ENCODE measurements at regions not wholly inside any gene's neighbourhood (a gene's known extent, or its start where the extent isn't known, plus 50 kb on each side); places are given as distances from the start of the nearest gene placed in this dataset.
"Not testable (repeated sequence)": the region's sequence is repeated elsewhere in the genome, so short reads cannot be mapped to it uniquely, and the experiment has no call there.

DNA sequence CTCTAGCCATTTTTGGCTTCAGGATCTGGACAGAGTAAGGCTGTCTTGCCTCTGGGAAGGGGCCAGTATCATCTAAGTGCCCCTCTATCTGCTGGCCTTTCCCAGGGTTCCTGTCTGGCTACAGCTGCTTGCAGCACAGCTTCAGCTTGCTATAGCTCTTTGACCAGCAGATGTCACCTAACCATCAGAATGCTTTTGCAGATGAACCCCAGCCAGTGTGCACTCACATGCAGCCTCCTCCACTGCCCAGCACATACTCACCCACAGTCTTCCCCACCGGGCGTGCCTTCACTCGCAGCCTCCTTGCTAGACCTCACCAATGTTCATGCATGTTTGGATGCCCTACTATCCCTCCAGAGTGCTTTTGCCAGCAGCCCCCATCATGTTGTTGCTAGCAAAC, 769.0 kb downstream of the BRINP3 start:
- H3K27ac ChIP-seq (ENCODE audit: low read depth, low read length, poor library complexity, severe bottlenecking): no peak overlapping the region
- H3K9me3 ChIP-seq (ENCODE audit: low read length): no peaks in the 10 kb centered on the region
- H3K79me2 ChIP-seq (ENCODE audit: insufficient read depth, low read length): no peaks in the 10 kb centered on the region
- H3F3A ChIP-seq (ENCODE audit: insufficient read depth, low read length): no peaks in the 10 kb centered on the region
- no peak overlapping the region for H2AFZ ChIP-seq (ENCODE audit: low read length)
- no peak overlapping the region for H3K4me3 ChIP-seq (ENCODE audit: low read depth, low read length, poor library complexity, severe bottlenecking)
- no peaks in the 10 kb centered on the region for H4K20me1 ChIP-seq (ENCODE audit: insufficient read depth, low read length)
- no peaks in the 10 kb centered on the region for H3K36me3 ChIP-seq (ENCODE audit: insufficient read depth, low read length)
- H3K9ac ChIP-seq (ENCODE audit: low read length): no peak overlapping the region
- no peaks in the 10 kb centered on the region for H3K9me2 ChIP-seq (ENCODE audit: low read depth, low read length)
- no peak overlapping the region for H3K4me2 ChIP-seq (ENCODE audit: low read length)
- H3K4me1 ChIP-seq (ENCODE audit: insufficient read depth, low read length, severe bottlenecking): no peaks in the 10 kb centered on the region
- TF ChIP-seq, protein P1, sequence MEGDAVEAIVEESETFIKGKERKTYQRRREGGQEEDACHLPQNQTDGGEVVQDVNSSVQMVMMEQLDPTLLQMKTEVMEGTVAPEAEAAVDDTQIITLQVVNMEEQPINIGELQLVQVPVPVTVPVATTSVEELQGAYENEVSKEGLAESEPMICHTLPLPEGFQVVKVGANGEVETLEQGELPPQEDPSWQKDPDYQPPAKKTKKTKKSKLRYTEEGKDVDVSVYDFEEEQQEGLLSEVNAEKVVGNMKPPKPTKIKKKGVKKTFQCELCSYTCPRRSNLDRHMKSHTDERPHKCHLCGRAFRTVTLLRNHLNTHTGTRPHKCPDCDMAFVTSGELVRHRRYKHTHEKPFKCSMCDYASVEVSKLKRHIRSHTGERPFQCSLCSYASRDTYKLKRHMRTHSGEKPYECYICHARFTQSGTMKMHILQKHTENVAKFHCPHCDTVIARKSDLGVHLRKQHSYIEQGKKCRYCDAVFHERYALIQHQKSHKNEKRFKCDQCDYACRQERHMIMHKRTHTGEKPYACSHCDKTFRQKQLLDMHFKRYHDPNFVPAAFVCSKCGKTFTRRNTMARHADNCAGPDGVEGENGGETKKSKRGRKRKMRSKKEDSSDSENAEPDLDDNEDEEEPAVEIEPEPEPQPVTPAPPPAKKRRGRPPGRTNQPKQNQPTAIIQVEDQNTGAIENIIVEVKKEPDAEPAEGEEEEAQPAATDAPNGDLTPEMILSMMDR (IDR thresholded peaks at IDR 0.05; ENCODE audit: low read length): no peak
- no peak for TF ChIP-seq EZH2 (IDR thresholded peaks at IDR 0.05; ENCODE audit: borderline replicate concordance, low read length)
- H3K27me3 ChIP-seq (ENCODE audit: insufficient read depth, low read length): no peaks in the 10 kb centered on the region

DNA sequence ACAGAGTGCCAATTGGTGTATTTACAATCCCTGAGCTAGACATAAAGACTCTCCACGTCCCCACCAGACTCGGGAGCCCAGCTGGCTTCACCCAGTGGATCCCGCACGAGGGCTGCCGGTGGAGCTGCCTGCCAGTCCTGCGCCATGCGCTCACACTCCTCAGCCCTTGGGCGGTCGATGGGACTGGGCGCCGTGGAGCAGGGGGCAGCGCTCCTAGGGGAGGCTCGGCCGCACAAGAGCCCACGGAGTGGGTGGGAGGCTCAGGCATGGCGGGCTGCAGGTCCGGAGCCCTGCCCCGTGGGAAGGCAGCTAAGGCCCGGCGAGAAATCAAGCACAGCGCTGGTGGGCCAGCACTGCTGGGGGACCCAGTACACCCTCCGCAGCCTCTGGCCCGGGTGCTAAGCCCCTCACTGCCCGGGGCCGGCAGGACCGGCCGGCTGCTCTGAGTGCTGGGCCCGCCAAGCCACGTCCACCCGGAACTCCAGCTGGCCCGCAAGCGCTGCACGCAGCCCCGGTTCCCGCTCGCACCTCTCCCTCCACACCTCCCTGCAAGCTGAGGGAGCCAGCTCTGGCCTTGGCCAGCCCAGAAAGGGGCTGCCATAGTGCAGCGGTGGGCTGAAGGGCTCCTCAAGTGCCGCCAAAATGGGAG, 759.4 kb downstream of the BRINP3 start:
- not testable (repeated sequence) for H3K4me2 ChIP-seq (ENCODE audit: low read length); H2AFZ ChIP-seq (ENCODE audit: low read length); H4K20me1 ChIP-seq (ENCODE audit: insufficient read depth, low read length); H3K4me1 ChIP-seq (ENCODE audit: insufficient read depth, low read length, severe bottlenecking); H3K4me3 ChIP-seq (ENCODE audit: low read depth, low read length, poor library complexity, severe bottlenecking); H3K36me3 ChIP-seq (ENCODE audit: insufficient read depth, low read length); H3F3A ChIP-seq (ENCODE audit: insufficient read depth, low read length); H3K79me2 ChIP-seq (ENCODE audit: insufficient read depth, low read length); H3K9me3 ChIP-seq (ENCODE audit: low read length); H3K27me3 ChIP-seq (ENCODE audit: insufficient read depth, low read length); H3K9me2 ChIP-seq (ENCODE audit: low read depth, low read length); H3K9ac ChIP-seq (ENCODE audit: low read length); H3K27ac ChIP-seq (ENCODE audit: low read depth, low read length, poor library complexity, severe bottlenecking)

DNA sequence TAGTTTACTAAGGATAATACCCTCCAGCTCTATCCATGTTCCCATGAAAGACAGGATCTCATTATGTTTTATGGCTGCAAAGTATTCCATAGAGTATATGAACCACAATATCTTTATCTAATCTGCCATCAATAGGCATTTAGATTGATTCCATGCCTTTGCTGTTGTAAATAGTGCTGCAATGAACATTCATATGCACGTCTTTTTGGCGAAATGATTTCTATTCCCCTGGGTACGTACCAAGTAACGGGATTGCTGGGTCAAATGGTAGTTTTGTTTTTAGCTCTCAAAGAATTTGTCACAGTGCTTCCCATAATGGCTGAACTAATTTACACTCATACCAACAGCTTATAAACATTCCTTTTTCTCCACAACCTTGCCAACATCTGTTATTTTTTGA, 750.9 kb downstream of the BRINP3 start:
- Histone ChIP-seq H3K9me3 (ENCODE audit: low read length) (no peaks in the 10 kb centered on the region), H3K9me2 (ENCODE audit: low read depth, low read length) (no peaks in the 10 kb centered on the region), H2AFZ (ENCODE audit: low read length) (no peak overlapping the region), H3K27ac (ENCODE audit: low read depth, low read length, poor library complexity, severe bottlenecking) (no peak overlapping the region), H3K9ac (ENCODE audit: low read length) (no peak overlapping the region), H3K79me2 (ENCODE audit: insufficient read depth, low read length) (no peaks in the 10 kb centered on the region), H3K4me2 (ENCODE audit: low read length) (no peak overlapping the region), H3K27me3 (ENCODE audit: insufficient read depth, low read length) (no peaks in the 10 kb centered on the region), H3K4me3 (ENCODE audit: low read depth, low read length, poor library complexity, severe bottlenecking) (no peak overlapping the region), H3K36me3 (ENCODE audit: insufficient read depth, low read length) (no peaks in the 10 kb centered on the region), H3K4me1 (ENCODE audit: insufficient read depth, low read length, severe bottlenecking) (no peaks in the 10 kb centered on the region), H4K20me1 (ENCODE audit: insufficient read depth, low read length) (no peaks in the 10 kb centered on the region), H3F3A (ENCODE audit: insufficient read depth, low read length) (no peaks in the 10 kb centered on the region)
- TF ChIP-seq EZH2 (IDR thresholded peaks at IDR 0.05; ENCODE audit: borderline replicate concordance, low read length): no peak
- TF ChIP-seq, protein P1 (IDR thresholded peaks at IDR 0.05; ENCODE audit: low read length): no peak

DNA sequence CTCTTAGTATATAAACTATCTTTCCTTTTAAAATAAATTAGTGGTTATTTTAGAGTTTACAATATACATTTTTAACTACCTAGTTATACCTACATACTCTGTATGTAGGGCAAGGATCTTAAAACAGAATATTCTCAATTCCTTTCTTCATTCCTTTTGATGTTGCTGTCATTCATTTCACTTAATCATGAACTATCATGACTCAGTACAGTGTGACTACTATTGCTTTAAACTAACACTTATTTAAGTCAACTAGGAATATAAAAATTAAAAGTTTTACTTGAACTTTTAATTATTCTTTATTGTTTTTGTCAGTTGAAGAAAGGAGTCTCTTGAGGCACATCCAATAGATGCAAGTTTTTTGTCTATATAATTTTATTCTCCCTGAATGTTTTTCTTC, 726.4 kb downstream of the BRINP3 start:
- Histone ChIP-seq H2AFZ (ENCODE audit: low read length) (no peak overlapping the region), H3K4me3 (ENCODE audit: low read depth, low read length, poor library complexity, severe bottlenecking) (no peak overlapping the region), H3K27ac (ENCODE audit: low read depth, low read length, poor library complexity, severe bottlenecking) (no peak overlapping the region), H3K4me1 (ENCODE audit: insufficient read depth, low read length, severe bottlenecking) (no peaks in the 10 kb centered on the region), H3F3A (ENCODE audit: insufficient read depth, low read length) (no peaks in the 10 kb centered on the region), H3K4me2 (ENCODE audit: low read length) (no peak overlapping the region), H3K9ac (ENCODE audit: low read length) (no peak overlapping the region), H3K27me3 (ENCODE audit: insufficient read depth, low read length) (no peaks in the 10 kb centered on the region), H3K9me3 (ENCODE audit: low read length) (no peaks in the 10 kb centered on the region), H3K9me2 (ENCODE audit: low read depth, low read length) (no peaks in the 10 kb centered on the region), H3K36me3 (ENCODE audit: insufficient read depth, low read length) (no peaks in the 10 kb centered on the region), H4K20me1 (ENCODE audit: insufficient read depth, low read length) (no peaks in the 10 kb centered on the region), H3K79me2 (ENCODE audit: insufficient read depth, low read length) (no peaks in the 10 kb centered on the region)
- TF ChIP-seq EZH2 (IDR thresholded peaks at IDR 0.05; ENCODE audit: borderline replicate concordance, low read length): no peak
- TF ChIP-seq, protein P1 (IDR thresholded peaks at IDR 0.05; ENCODE audit: low read length): no peak
